A549 (cell line): ENCODE measurements at regions not wholly inside any gene's neighbourhood (a gene's known extent, or its start where the extent isn't known, plus 50 kb on each side); places are given as distances from the start of the nearest gene placed in this dataset.

ENCODE experiments used
- BHLHE40 ChIP-seq: IDR thresholded peaks from 2 replicates; pipeline ENCODE4 v1.6.1; 2012; ENCODE audit warnings: low read depth, low read length, inconsistent platforms
- EP300 ChIP-seq, 2 experiments: fragments of >200 bp; sonication (Bioruptor Twin); formaldehyde crosslinking; IDR thresholded peaks; 2 replicates in 1 of 2; 3 replicates in 1 of 2; pipeline ENCODE4 v1.6.1; 2016 to 2017
- ESRRA ChIP-seq: fragments of 150-350 bp; IDR thresholded peaks from 2 replicates; pipeline ENCODE4 v1.6.1; 2014; ENCODE audit warnings: mild to moderate bottlenecking, low read length, borderline replicate concordance
- MAZ ChIP-seq: fragments of 150-350 bp; IDR thresholded peaks from 2 replicates; pipeline ENCODE4 v1.6.1; 2014; ENCODE audit warnings: antibody characterized with exemption, low read depth, low read length, borderline replicate concordance
- NPAS2 ChIP-seq: fragments of 250-450 bp; sonication (Bioruptor Pico); IDR thresholded peaks from 2 replicates; pipeline ENCODE4 v1.8.0; 2022; ENCODE audit warnings: mild to moderate bottlenecking, moderate library complexity, borderline replicate concordance
- POLR2A ChIP-seq: IDR thresholded peaks from 2 replicates; pipeline ENCODE4 v1.6.1; 2012; ENCODE audit warnings: mild to moderate bottlenecking, low read length
- POLR2AphosphoS2 ChIP-seq: conservative IDR thresholded peaks from 2 replicates; pipeline ENCODE4 v1.6.1; 2012; ENCODE audit warnings: low read length, improper control_type of control experiment, inconsistent platforms
- RAD21 ChIP-seq, 2 experiments: fragments of >200 bp in 1 of 2; sonication (Bioruptor Twin) in 1 of 2; formaldehyde crosslinking in 1 of 2; IDR thresholded peaks in 1 of 2; conservative IDR thresholded peaks in 1 of 2; 2 replicates in 1 of 2; 3 replicates in 1 of 2; pipeline ENCODE4 v1.6.1; 2012 to 2018; ENCODE audit warnings: inconsistent platforms in 1 of 2
- TF ChIP-seq, protein P1 (sequence below): fragments of >200 bp; sonication (Bioruptor Twin); formaldehyde crosslinking; IDR thresholded peaks from 3 replicates; pipeline ENCODE4 v1.5.1; 2016
- TF ChIP-seq, protein P2 (sequence below): fragments of 150-350 bp; IDR thresholded peaks from 2 replicates; pipeline ENCODE4 v1.6.1; 2014; ENCODE audit warnings: low read depth, mild to moderate bottlenecking, low read length

DNA sequence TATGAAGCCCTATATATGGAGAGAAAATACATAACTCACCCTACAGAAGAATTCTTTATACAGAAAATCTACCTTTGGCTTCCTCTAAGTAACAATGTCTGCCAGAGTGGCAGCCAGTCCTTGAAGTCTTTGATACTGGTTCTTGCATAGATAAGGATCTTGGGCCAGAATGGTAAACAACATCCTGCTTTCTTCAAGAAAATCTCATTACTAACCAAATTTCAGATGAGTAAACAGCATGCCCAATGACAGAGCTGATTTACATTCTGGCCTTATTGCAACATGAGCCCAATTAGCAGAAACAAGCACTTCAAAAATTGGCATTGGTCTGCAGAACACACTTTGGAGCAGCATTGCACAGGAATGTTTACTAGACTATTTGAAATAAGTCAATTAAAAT lies 336.5 kb upstream of the ST6GAL2 start:
- TF ChIP-seq MAZ (no peak), EP300 (IDR thresholded peaks at IDR 0.05) (no peak), POLR2AphosphoS2 (no peak), RAD21 (conservative IDR thresholded peaks at IDR 0.05 in 1 of 2, IDR thresholded peaks at IDR 0.05 in 1 of 2) (no peak), NPAS2 (CRISPR knock-in tag) (no peak), ESRRA (no peak), BHLHE40 (no peak), POLR2A (no peak)
- TF ChIP-seq, protein P1, sequence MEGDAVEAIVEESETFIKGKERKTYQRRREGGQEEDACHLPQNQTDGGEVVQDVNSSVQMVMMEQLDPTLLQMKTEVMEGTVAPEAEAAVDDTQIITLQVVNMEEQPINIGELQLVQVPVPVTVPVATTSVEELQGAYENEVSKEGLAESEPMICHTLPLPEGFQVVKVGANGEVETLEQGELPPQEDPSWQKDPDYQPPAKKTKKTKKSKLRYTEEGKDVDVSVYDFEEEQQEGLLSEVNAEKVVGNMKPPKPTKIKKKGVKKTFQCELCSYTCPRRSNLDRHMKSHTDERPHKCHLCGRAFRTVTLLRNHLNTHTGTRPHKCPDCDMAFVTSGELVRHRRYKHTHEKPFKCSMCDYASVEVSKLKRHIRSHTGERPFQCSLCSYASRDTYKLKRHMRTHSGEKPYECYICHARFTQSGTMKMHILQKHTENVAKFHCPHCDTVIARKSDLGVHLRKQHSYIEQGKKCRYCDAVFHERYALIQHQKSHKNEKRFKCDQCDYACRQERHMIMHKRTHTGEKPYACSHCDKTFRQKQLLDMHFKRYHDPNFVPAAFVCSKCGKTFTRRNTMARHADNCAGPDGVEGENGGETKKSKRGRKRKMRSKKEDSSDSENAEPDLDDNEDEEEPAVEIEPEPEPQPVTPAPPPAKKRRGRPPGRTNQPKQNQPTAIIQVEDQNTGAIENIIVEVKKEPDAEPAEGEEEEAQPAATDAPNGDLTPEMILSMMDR: no peak
- TF ChIP-seq, protein P2, sequence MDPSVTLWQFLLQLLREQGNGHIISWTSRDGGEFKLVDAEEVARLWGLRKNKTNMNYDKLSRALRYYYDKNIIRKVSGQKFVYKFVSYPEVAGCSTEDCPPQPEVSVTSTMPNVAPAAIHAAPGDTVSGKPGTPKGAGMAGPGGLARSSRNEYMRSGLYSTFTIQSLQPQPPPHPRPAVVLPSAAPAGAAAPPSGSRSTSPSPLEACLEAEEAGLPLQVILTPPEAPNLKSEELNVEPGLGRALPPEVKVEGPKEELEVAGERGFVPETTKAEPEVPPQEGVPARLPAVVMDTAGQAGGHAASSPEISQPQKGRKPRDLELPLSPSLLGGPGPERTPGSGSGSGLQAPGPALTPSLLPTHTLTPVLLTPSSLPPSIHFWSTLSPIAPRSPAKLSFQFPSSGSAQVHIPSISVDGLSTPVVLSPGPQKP: no peak
